H1 (cell line): ENCODE measurements at regions not wholly inside any gene's neighbourhood (a gene's known extent, or its start where the extent isn't known, plus 50 kb on each side); places are given as distances from the start of the nearest gene placed in this dataset.
A peak's percentile ranks its signal among the peaks of the same experiment; 100 is the strongest.

Experiments used
- CTCF ChIA-PET: fragments of 300-600 bp; sonication (Branson Sonifier 250); formaldehyde crosslinking; loops from one replicate; lab custom pipeline; 2021; ENCODE audit not compliant: partially characterized antibody; lab: Charles Lee
- POLR2A ChIA-PET: fragments of 300-600 bp; sonication (Branson Sonifier 250); formaldehyde crosslinking; loops from one replicate; lab custom pipeline; 2021; ENCODE audit warnings: inconsistent platforms; ENCODE audit not compliant: partially characterized antibody; lab: Charles Lee
- DNase-seq, 2 experiments: peaks; one replicate each; pipeline versions ENCODE4 v3.0.0 to v3.0.0-alpha.2; 2010 to 2022; ENCODE audit warnings: low spot score in 2 of 2, low read depth in 1 of 2, mixed read lengths in 1 of 2
- FAIRE-seq: peaks from 2 replicates; lab custom pipeline; 2011; peaks lifted over from hg19 to GRCh38; lab: Jason Lieb, UNC
- H2AFZ ChIP-seq: 2 replicates; pipeline ENCODE4 v1.8.1; 2012; ENCODE audit warnings: low read length, inconsistent platforms
- H2AK5ac ChIP-seq: 2 replicates; pipeline ENCODE4 v1.6.1; 2013; ENCODE audit warnings: low read depth, low read length
- H2BK120ac ChIP-seq: replicated peaks from 2 replicates; pipeline ENCODE3; 2013; ENCODE audit warnings: low read depth, low read length, inconsistent platforms
- H2BK12ac ChIP-seq: 2 replicates; pipeline ENCODE4 v1.6.1; 2013; ENCODE audit warnings: low read depth, low read length
- H2BK15ac ChIP-seq: 2 replicates; pipeline ENCODE4 v1.6.1; 2013; ENCODE audit warnings: low read length
- H2BK20ac ChIP-seq: 2 replicates; pipeline ENCODE4 v1.6.1; 2013; ENCODE audit warnings: low read length
- H2BK5ac ChIP-seq: 2 replicates; pipeline ENCODE4 v1.6.1; 2013; ENCODE audit warnings: low read depth, low read length
- H3K14ac ChIP-seq: 2 replicates; pipeline ENCODE4 v1.6.1; 2013; ENCODE audit warnings: inconsistent platforms; ENCODE audit not compliant: insufficient read length
- H3K18ac ChIP-seq: 2 replicates; pipeline ENCODE4 v1.6.1; 2013; ENCODE audit warnings: low read length; ENCODE audit errors: extremely low read depth
- H3K23ac ChIP-seq: 2 replicates; pipeline ENCODE4 v1.6.1; 2013; ENCODE audit warnings: inconsistent platforms; ENCODE audit not compliant: insufficient read length
- H3K23me2 ChIP-seq: 2 replicates; pipeline ENCODE4 v1.6.1; 2013; ENCODE audit warnings: low read depth, low read length
- H3K27ac ChIP-seq: 2 replicates; pipeline ENCODE4 v1.6.1; 2011; ENCODE audit warnings: low read depth, low read length, inconsistent platforms
- H3K27me3 ChIP-seq, 4 experiments: replicated peaks in 1 of 4; 1 replicate in 1 of 4; 2 replicates in 3 of 4; pipeline versions ENCODE4 v1.6.1 to v1.8.1; 2011 to 2013; ENCODE audit warnings: low read length in 3 of 4, mild to moderate bottlenecking in 3 of 4, inconsistent platforms in 2 of 4, mixed read lengths in 2 of 4, moderate library complexity in 1 of 4; ENCODE audit not compliant: control insufficient read depth in 3 of 4, insufficient read depth in 3 of 4; ENCODE audit errors: extremely low read depth in 1 of 4
- H3K36me3 ChIP-seq, 4 experiments: 2 replicates each; pipeline versions ENCODE4 v1.6.1 to v1.8.1; 2011 to 2013; ENCODE audit warnings: mild to moderate bottlenecking in 4 of 4, low read length in 3 of 4, moderate library complexity in 2 of 4, control low read depth in 1 of 4, inconsistent platforms in 1 of 4; ENCODE audit not compliant: insufficient read depth in 4 of 4, control insufficient read depth in 2 of 4
- H3K4ac ChIP-seq: replicated peaks from 2 replicates; pipeline ENCODE3; 2013; ENCODE audit warnings: low read length, low read depth, mixed read lengths, inconsistent platforms; ENCODE audit not compliant: insufficient read length
- H3K4me1 ChIP-seq, 4 experiments: replicated peaks in 1 of 4; 1 replicate in 1 of 4; 2 replicates in 3 of 4; pipeline versions ENCODE4 v1.6.1 to v1.8.1; 2011 to 2013; ENCODE audit warnings: low read length in 3 of 4, inconsistent platforms in 2 of 4, mixed read lengths in 1 of 4; ENCODE audit not compliant: insufficient read depth in 4 of 4, control insufficient read depth in 3 of 4
- H3K4me2 ChIP-seq, 2 experiments: 2 replicates each; pipeline versions ENCODE4 v1.6.1 to v1.8.1; 2011 to 2013; ENCODE audit warnings: low read depth in 2 of 2, low read length in 2 of 2, control low read depth in 1 of 2, inconsistent platforms in 1 of 2, mild to moderate bottlenecking in 1 of 2; ENCODE audit not compliant: insufficient read depth in 1 of 2
- H3K4me3 ChIP-seq, 4 experiments: fragments of 200-600, 300-600 bp in 1 of 4; sonication (generic), shearing (Covaris generic), sonication (Bioruptor Twin) in 1 of 4; 2 replicates each; pipeline versions ENCODE4 v1.5.1 to v1.8.1; 2011 to 2016; ENCODE audit warnings: low read length in 4 of 4, low read depth in 3 of 4, control low read depth in 2 of 4, inconsistent platforms in 2 of 4, mild to moderate bottlenecking in 2 of 4, mixed read lengths in 1 of 4, moderate library complexity in 1 of 4; ENCODE audit not compliant: insufficient read depth in 2 of 4; ENCODE audit errors: extremely low read depth in 1 of 4
- H3K56ac ChIP-seq: replicated peaks from 2 replicates; pipeline ENCODE3; 2013; ENCODE audit warnings: low read depth, mild to moderate bottlenecking, mixed read lengths, low read length, inconsistent platforms; ENCODE audit not compliant: insufficient read length
- H3K79me1 ChIP-seq: 2 replicates; pipeline ENCODE4 v1.6.1; 2013; ENCODE audit warnings: low read depth, low read length, control low read depth
- H3K79me2 ChIP-seq, 2 experiments: 2 replicates each; pipeline versions ENCODE4 v1.6.1 to v1.8.1; 2012 to 2013; ENCODE audit warnings: low read length in 2 of 2, mild to moderate bottlenecking in 2 of 2, inconsistent platforms in 1 of 2; ENCODE audit not compliant: insufficient read depth in 2 of 2, control insufficient read depth in 1 of 2
- H3K9ac ChIP-seq, 4 experiments: replicated peaks in 1 of 4; 1 replicate in 1 of 4; 2 replicates in 3 of 4; pipeline versions ENCODE4 v1.6.1 to v1.8.1; 2011 to 2013; ENCODE audit warnings: low read depth in 3 of 4, low read length in 3 of 4, control low read depth in 2 of 4, mild to moderate bottlenecking in 2 of 4, moderate library complexity in 2 of 4, inconsistent platforms in 1 of 4; ENCODE audit errors: extremely low read depth in 1 of 4
- H3K9me3 ChIP-seq, 2 experiments: 2 replicates each; pipeline versions ENCODE4 v1.6.1 to v1.8.1; 2012 to 2013; ENCODE audit warnings: mild to moderate bottlenecking in 2 of 2, moderate library complexity in 2 of 2, control low read depth in 1 of 2, inconsistent platforms in 1 of 2, low read depth in 1 of 2, low read length in 1 of 2, mixed read lengths in 1 of 2; ENCODE audit not compliant: insufficient read depth in 2 of 2
- H4K20me1 ChIP-seq, 2 experiments: replicated peaks in 1 of 2; 2 replicates each; pipeline versions ENCODE3 to v1.8.1; 2011 to 2013; ENCODE audit warnings: inconsistent platforms in 2 of 2, low read length in 2 of 2, mild to moderate bottlenecking in 1 of 2; ENCODE audit not compliant: insufficient read depth in 2 of 2, control insufficient read depth in 1 of 2
- H4K5ac ChIP-seq: 2 replicates; pipeline ENCODE4 v1.6.1; 2013; ENCODE audit warnings: low read length, low read depth, mixed read lengths, inconsistent platforms; ENCODE audit not compliant: insufficient read length
- H4K8ac ChIP-seq: 2 replicates; pipeline ENCODE4 v1.8.0; 2013; ENCODE audit warnings: mild to moderate bottlenecking, moderate library complexity, low read length, inconsistent platforms; ENCODE audit not compliant: insufficient read depth; ENCODE audit errors: extremely low read depth
- H4K91ac ChIP-seq: replicated peaks from 2 replicates; pipeline ENCODE3; 2013; ENCODE audit warnings: low read length, mixed read lengths, inconsistent platforms; ENCODE audit not compliant: insufficient read length
- ASH2L ChIP-seq: fragments of 200-600, 300-600 bp; sonication (generic); IDR thresholded peaks from one replicate; pipeline ENCODE4 v1.7.1; 2017; ENCODE audit warnings: low read length
- CTCF ChIP-seq, 3 experiments: IDR thresholded peaks; 1 replicate in 2 of 3; 2 replicates in 1 of 3; pipeline versions ENCODE4 v1.5.1 to v1.6.1; 2011; ENCODE audit warnings: low read length in 3 of 3, mild to moderate bottlenecking in 3 of 3, inconsistent platforms in 2 of 3, low read depth in 1 of 3, moderate library complexity in 1 of 3; ENCODE audit not compliant: insufficient read depth in 1 of 3; ENCODE audit errors: control extremely low read depth in 1 of 3
- EZH2 ChIP-seq: fragments of 200-600 bp; sonication (generic); IDR thresholded peaks from 2 replicates; pipeline ENCODE4 v1.7.1; 2012; ENCODE audit warnings: low read depth, mild to moderate bottlenecking, moderate library complexity, low read length, inconsistent platforms; ENCODE audit not compliant: severe bottlenecking
- GTF2F1 ChIP-seq: IDR thresholded peaks from 2 replicates; pipeline ENCODE4 v1.6.1; 2012; ENCODE audit warnings: low read depth, low read length, improper control_type of control experiment, borderline replicate concordance
- HDAC6 ChIP-seq: IDR thresholded peaks from one replicate; pipeline ENCODE4 v1.7.1; 2012; ENCODE audit warnings: low read depth, mild to moderate bottlenecking, inconsistent platforms, low read length, moderate library complexity
- JUND ChIP-seq: IDR thresholded peaks from 2 replicates; pipeline ENCODE4 v1.6.1; 2011; ENCODE audit warnings: mild to moderate bottlenecking, improper control_type of control experiment, low read length
- SP4 ChIP-seq: IDR thresholded peaks from 2 replicates; pipeline ENCODE4 v1.6.1; 2012; ENCODE audit warnings: low read length, inconsistent platforms
- TAF7 ChIP-seq: optimal IDR thresholded peaks from 2 replicates; pipeline ENCODE3; 2011; ENCODE audit warnings: low read depth, mild to moderate bottlenecking, inconsistent platforms, low read length, moderate library complexity, borderline replicate concordance
- TBP ChIP-seq: IDR thresholded peaks from 2 replicates; pipeline ENCODE4 v1.6.1; 2011; ENCODE audit warnings: low read depth, low read length, improper control_type of control experiment
- WGBS, 2 experiments: shearing (Covaris generic) in 1 of 2; methylation state at CpG; one replicate each; pipeline versions ENCODE4 v1.1.6 to v1.1.7; 2013 to 2015; ENCODE audit warnings: low lambda C conversion rate in 2 of 2, mixed read lengths in 2 of 2, inconsistent platforms in 1 of 2, low coverage in 1 of 2, missing lambda C conversion rate in 1 of 2; ENCODE audit not compliant: insufficient replicate concordance in 2 of 2, insufficient coverage in 1 of 2, insufficient read length in 1 of 2; ENCODE audit errors: extremely low coverage in 1 of 2, missing lambda C conversion rate in 1 of 2; 5-methylcytosine and 5-hydroxymethylcytosine counted together

- H2AFZ ChIP-seq: peak overlapping the region; percentile 61; the same call in 1 of the 2 replicates
- WGBS, 2 experiments: 85% methylated on average over 7 of the region's 7 CpGs; no CpG with 5 or more reads in 1 of the 2 experiments
- no peak overlapping the region for H3K27ac ChIP-seq
- no peak overlapping the region for H2AK5ac ChIP-seq
- H3K79me2 ChIP-seq: no peaks in the 10 kb centered on the region
- peaks cover 0 to 2% (median 2%) of the 10 kb centered on the region in 4 experiments; a peak in 1 of 7 replicates for H3K4me1 ChIP-seq
- no peak for FAIRE-seq
- 0 out of 2 replicates have a peak overlapping the region, but pooled peaks have one; percentile 25 for H2BK15ac ChIP-seq
- H3K23ac ChIP-seq: no peak overlapping the region
- peak overlapping the region; percentile 9; the same call in 1 of the 2 replicates for H3K18ac ChIP-seq
- H2BK120ac ChIP-seq: no peak overlapping the region
- no peaks in the 10 kb centered on the region for H3K9me3 ChIP-seq
- H3K27me3 ChIP-seq: no peaks in the 10 kb centered on the region
- H3K14ac ChIP-seq: no peak overlapping the region
- no peaks in the 10 kb centered on the region for H3K79me1 ChIP-seq
- no peak overlapping the region for H3K4ac ChIP-seq
- no peak overlapping the region for H3K9ac ChIP-seq
- H3K56ac ChIP-seq: no peak overlapping the region
- H2BK20ac ChIP-seq: no peak overlapping the region; the same call in 1 of the 2 replicates
- H3K36me3 ChIP-seq: no peaks in the 10 kb centered on the region
- H4K91ac ChIP-seq: no peak overlapping the region
- H2BK12ac ChIP-seq: peak overlapping the region; percentile 94; the same call in 1 of the 2 replicates
- no peak overlapping the region for H3K4me3 ChIP-seq
- H4K8ac ChIP-seq: no peak overlapping the region
- no peaks in the 10 kb centered on the region for H3K23me2 ChIP-seq
- no peak overlapping the region for H4K5ac ChIP-seq
- POLR2A ChIA-PET: interaction anchor here (1.2 kb wide), 1 partner anchor 225 kb away, joined by 3 read pairs; the partner anchor contains the start of gene JADE1
- no peaks in the 10 kb centered on the region for H4K20me1 ChIP-seq
- H2BK5ac ChIP-seq: no peak overlapping the region
- no peak overlapping the region for H3K4me2 ChIP-seq
- DNase-seq: no peak
- CTCF ChIA-PET: interaction anchor here (0.6 to 2.8 kb wide), 6 partner anchors 10 to 88 kb away, joined by 3 to 14 read pairs (median 3); no protein-coding TSS in a partner anchor
- TF ChIP-seq CTCF (IDR thresholded peaks at IDR 0.05; ENCODE audit: control extremely low read depth in 1 of 3, insufficient read depth in 1 of 3, low read depth in 1 of 3, low read length in 3 of 3): no peak
- no peak for TF ChIP-seq HDAC6
- TF ChIP-seq GTF2F1: no peak
- TF ChIP-seq TAF7: no peak
- TF ChIP-seq JUND: no peak
- TF ChIP-seq EZH2: no peak
- no peak for TF ChIP-seq SP4
- TF ChIP-seq TBP: no peak
- no peak for TF ChIP-seq ASH2L
Observed at GRCh38 chr4:128583753-128584712, 225.5 kb upstream of the JADE1 start.
